ENCODE measurements at regions not wholly inside any gene's neighbourhood (a gene's known extent, or its start where the extent isn't known, plus 50 kb on each side); places are given as distances from the start of the nearest gene placed in this dataset.
"Not testable (repeated sequence)": the region's sequence is repeated elsewhere in the genome, so short reads cannot be mapped to it uniquely, and the experiment has no call there.

GRCh38 chr18:35848321-35848720 is 124.2 kb upstream of the RMP24 start:
- TF ChIP-seq CTCF (IDR thresholded peaks at IDR 0.05; ENCODE audit: extremely low read depth in 1 of 2, insufficient read depth in 1 of 2, low read depth in 1 of 2, low read length in 2 of 2); POLR2A (IDR thresholded peaks at IDR 0.05; ENCODE audit: low read depth, low read length); MAX (IDR thresholded peaks at IDR 0.05; ENCODE audit: insufficient read depth, insufficient read length); EZH2 (IDR thresholded peaks at IDR 0.05; ENCODE audit: borderline replicate concordance, low read depth, low read length, severe bottlenecking); MYC (IDR thresholded peaks at IDR 0.05; ENCODE audit: low read depth, low read length); POLR2AphosphoS5 (IDR thresholded peaks at IDR 0.05; ENCODE audit: insufficient read depth, low read depth, low read length); JUN (IDR thresholded peaks at IDR 0.05; ENCODE audit: borderline replicate concordance, insufficient read depth, insufficient read length, low read depth); GATA2 (IDR thresholded peaks at IDR 0.05; ENCODE audit: insufficient read depth, insufficient read length, low read depth, low read length); FOS (IDR thresholded peaks at IDR 0.05; ENCODE audit: borderline replicate concordance, insufficient read depth, low read length): not testable (repeated sequence)

All from endothelial cell of umbilical vein (primary cell).